Uterus (tissue), 2 donors: ENCODE measurements at regions not wholly inside any gene's neighbourhood (a gene's known extent, or its start where the extent isn't known, plus 50 kb on each side); places are given as distances from the start of the nearest gene placed in this dataset.

Experiments used
- POLR2A ChIP-seq, 2 donors: fragments of 450-650 bp; IDR thresholded peaks; one replicate each; pipeline ENCODE4 v1.6.1; 2016; ENCODE audit warnings: antibody characterized with exemption in 2 of 2, mild to moderate bottlenecking in 1 of 2, moderate library complexity in 1 of 2
- TF ChIP-seq, protein P1 (sequence below), 4 experiments: fragments of 200-600 bp in 2 of 4; fragments of 450-650 bp in 2 of 4; sonication (generic) in 2 of 4; IDR thresholded peaks; one replicate each; pipeline ENCODE4 v1.5.1; 2016 to 2019; ENCODE audit warnings: antibody characterized with exemption in 4 of 4, mild to moderate bottlenecking in 2 of 4, moderate library complexity in 1 of 4

- TF ChIP-seq, protein P1, sequence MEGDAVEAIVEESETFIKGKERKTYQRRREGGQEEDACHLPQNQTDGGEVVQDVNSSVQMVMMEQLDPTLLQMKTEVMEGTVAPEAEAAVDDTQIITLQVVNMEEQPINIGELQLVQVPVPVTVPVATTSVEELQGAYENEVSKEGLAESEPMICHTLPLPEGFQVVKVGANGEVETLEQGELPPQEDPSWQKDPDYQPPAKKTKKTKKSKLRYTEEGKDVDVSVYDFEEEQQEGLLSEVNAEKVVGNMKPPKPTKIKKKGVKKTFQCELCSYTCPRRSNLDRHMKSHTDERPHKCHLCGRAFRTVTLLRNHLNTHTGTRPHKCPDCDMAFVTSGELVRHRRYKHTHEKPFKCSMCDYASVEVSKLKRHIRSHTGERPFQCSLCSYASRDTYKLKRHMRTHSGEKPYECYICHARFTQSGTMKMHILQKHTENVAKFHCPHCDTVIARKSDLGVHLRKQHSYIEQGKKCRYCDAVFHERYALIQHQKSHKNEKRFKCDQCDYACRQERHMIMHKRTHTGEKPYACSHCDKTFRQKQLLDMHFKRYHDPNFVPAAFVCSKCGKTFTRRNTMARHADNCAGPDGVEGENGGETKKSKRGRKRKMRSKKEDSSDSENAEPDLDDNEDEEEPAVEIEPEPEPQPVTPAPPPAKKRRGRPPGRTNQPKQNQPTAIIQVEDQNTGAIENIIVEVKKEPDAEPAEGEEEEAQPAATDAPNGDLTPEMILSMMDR (IDR thresholded peaks at IDR 0.05), result no peak
- no peak for TF ChIP-seq POLR2A (IDR thresholded peaks at IDR 0.05)
Observed at GRCh38 chr12:70094467-70094866, 148.8 kb upstream of the CNOT2 start.
